G401.6 (cell line): ENCODE measurements at regions not wholly inside any gene's neighbourhood (a gene's known extent, or its start where the extent isn't known, plus 50 kb on each side); places are given as distances from the start of the nearest gene placed in this dataset.

Experiments used
- FAIRE-seq: peaks from 2 replicates; lab custom pipeline; 2012; peaks lifted over from hg19 to GRCh38; lab: Jason Lieb, UNC

GRCh38 chr2:195606179-195606578, 50.8 kb upstream of the SLC39A10 start:
- no peak for FAIRE-seq

DNA sequence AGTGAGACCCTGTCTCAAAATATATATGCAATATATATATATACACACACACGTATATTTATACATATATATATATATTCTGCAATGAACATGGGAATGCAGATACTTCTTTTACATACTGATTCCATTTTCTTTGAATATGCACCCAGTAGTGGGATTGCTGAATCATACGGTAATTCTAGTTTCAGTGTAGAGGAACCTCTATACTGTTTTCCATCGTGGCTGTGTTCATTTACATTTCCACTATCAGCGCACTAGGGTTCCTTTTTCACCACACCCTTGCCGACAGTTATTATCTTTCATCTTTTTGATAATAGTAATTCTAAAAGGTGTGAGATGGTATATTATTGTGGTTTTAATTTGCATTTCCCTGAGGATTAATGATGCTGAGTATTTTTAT, 52.3 kb upstream of the SLC39A10 start:
- no peak for FAIRE-seq

DNA sequence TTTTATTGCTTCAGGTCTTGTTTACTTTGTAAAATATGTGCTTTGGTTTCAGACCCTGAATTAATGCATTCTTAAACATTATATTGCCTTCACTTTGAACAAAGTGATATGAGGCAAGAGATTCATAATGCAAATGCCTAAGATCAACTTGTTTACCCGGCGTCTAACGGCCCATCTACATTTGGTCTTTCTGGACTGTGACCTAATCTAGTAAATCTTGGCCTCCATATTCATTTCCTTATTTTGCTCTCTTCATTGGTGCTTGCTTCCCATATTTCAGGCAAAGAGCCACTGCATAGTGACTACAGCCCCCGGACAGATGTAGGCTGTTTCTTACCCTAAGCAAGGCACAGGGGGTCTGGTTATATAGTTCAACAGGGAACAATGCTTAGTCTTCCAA, 53.0 kb upstream of the SLC39A10 start:
- no peak for FAIRE-seq

- FAIRE-seq: no peak
Measured at GRCh38 chr2:195603408-195603807, 53.6 kb upstream of the SLC39A10 start.

GRCh38 chr2:195602687-195603086, 54.3 kb upstream of the SLC39A10 start:
- no peak for FAIRE-seq

GRCh38 chr2:195601361-195601760, 55.7 kb upstream of the SLC39A10 start:
- FAIRE-seq: no peak

DNA sequence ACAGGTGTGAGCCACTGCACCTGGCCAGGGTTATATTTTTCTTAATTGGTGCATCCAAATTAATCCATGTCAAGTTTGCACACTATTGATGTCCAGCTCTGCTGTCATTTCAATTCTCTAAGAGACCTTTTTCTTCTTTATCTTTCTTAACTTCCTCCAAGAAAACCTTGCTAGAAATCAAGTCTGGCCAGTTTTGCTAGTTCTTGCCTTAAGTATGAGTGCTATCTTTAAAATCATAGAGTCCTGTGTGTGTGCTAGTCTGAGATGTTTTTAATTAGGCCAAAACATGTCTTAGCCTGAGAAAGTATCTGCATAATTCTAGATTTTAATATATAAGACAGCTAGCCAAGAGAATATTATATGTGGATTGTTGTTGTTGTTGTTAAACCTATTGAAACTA, 56.2 kb upstream of the SLC39A10 start:
- FAIRE-seq: no peak

- no peak for FAIRE-seq
Measured at GRCh38 chr2:195596840-195597239, 60.2 kb upstream of the SLC39A10 start.

- no peak for FAIRE-seq
Measured at GRCh38 chr2:195595825-195596224, 61.2 kb upstream of the SLC39A10 start.

DNA sequence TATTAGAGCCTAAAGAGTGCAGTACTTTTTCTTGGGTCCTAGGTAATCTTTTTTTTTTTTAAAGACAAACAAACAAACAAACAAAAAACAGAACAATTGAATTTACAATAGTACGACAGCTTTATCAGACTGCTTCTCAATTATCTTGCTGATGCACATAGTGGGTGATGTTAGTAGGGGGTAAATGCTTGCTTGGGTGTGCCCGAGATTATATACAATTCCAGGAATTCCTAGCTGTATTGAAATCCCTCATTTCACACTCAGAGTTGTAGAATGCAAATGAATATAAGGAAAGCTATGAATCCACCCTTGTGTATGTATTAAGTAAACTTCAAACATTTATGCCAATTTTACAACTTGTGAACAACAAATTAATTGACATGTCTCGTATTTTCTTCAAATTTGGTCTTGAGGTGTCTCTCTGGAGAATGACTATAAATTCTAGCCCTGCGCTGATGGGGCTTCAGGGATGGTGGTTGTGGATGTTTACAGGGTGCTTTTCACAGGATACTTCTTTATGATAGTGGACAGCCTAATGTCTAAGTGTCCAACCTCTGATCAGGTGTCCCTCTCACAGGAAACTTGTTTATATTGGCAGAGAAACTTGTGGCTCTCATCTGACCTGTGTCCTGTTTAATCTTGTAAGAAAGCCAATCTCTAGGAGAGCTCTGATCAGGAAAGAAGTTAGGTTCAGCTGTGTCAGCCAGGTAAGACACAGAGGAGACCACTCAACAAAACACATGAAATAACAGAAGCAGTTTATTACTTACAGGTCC, 61.9 kb upstream of the SLC39A10 start:
- FAIRE-seq: no peak

- no peak for FAIRE-seq
Measured at GRCh38 chr2:195594248-195594647, 62.8 kb upstream of the SLC39A10 start.

GRCh38 chr2:195592105-195592504, 64.9 kb upstream of the SLC39A10 start:
- FAIRE-seq: no peak

DNA sequence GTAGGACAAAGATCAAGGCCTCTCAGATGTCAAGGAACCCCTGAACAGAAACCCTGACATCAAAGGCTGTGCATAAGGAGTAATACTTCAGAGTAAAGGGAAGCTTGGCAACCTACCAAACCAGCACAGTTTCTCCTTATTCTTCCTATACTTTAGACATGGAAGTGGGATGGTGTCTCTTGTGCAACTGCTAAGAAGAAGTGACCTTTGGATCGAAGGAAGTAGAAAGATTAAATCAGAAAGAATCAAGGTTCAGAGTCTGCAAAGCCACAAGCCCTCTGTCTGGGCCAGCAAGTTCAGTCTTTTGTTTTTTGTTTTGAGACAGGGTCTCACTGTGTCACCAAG, 66.2 kb upstream of the SLC39A10 start:
- no peak for FAIRE-seq

DNA sequence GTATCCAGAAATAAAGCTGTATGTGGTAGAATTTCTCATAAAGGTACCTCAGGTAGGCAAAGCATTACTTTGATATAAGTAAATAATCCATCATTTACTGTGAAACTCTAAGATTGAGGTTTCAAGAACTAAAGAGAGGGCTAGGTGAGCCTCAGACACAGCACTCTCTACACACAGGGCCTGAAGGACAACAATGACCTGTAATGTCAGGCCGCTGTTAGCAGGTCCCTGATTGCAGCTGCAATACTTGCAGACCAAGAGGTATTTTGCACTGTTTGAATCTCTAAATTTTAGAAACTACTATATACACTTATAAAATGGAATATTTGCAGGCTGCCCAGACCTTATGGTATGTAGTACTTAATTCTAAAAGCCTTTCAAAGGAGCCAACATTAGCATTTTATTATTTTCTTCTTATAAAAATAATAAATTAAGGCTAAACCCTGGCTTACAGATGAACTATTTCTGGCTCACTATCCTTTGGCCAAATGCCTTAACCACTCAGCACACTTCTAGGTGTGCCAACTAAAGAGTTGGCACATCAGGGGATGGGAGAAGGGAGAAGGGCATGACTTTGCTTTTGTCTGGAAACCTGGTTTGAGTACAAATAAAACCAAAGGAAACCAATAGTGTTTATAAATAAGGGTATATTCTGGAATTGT, 66.7 kb upstream of the SLC39A10 start:
- FAIRE-seq: no peak

DNA sequence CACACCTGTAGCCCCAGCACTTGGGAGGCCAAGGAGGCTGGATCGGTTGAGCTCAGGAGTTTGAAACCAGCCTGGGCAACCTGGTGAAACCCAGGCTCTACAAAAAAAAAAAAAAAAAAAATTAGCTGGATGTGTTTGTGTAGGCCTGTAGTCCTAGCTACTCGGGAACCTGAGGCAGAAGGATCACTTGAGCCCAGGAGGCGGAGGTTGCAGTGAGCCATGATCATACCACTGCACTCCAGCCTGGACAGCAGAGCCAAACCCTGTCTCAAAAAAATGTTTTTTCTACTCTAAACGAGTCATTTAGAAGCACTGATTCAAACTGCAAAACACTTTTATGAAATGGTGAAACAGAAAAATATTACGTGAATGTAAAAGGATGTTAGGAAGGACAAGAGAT, 69.1 kb upstream of the SLC39A10 start:
- no peak for FAIRE-seq

- no peak for FAIRE-seq
Measured at GRCh38 chr2:195586062-195586714, 70.8 kb upstream of the SLC39A10 start.

- no peak for FAIRE-seq
Measured at GRCh38 chr2:195582188-195582587, 74.8 kb upstream of the SLC39A10 start.

DNA sequence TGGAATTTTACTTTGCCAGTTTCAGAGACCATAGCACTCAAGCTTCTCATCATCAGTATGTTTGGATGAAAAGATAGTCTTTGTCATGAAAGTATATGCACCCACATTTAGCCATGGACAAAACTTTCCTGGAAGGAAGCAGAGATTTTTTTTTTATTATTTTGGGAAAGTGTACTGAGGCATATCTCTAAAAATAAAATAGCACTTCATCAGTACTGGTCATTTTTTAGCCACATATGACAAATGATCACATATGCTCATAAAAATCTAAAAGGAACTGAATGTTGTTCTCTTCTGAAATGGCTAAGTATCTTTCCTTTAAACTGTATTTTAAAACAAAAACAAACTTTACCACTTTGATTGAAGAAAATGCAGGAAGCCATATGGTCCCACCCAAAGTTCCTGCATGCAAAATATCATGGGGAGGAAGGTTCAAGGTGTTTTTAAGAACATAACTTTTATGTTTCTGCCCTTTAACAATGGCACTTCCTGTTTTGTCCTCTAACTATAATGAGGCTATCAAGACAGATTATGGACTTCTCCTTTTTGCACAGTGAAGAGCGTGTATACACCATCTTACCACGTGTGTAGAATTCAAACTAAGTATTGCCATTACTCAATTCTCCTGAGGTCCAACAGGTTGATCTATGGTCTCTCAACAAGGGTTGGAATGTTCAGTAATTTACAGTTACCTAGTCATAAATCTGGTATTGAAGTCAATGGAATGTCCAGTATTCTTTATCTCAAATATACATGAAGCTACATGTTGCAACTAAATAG, 77.1 kb upstream of the SLC39A10 start:
- no peak for FAIRE-seq

- FAIRE-seq: peak; percentile 23
Measured at GRCh38 chr2:195575879-195576401, 81.1 kb upstream of the SLC39A10 start.

DNA sequence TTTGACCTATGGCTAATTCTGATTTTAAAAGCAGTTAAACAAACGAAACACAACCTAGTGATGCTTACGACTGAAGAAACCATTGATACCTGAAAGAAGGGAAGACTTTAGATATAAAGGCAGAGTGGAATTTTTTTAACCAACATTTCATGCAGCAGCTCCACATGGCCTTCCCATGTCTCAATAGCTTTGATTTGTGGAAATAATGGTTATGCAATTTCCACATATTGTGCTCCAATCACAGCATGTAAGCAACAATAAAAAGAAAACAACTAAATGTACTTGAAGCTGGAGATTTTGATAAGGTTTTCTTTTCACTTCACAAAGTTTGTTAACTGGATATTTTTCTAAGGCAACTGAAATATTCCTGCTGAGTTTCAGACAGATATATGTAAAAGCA, 82.0 kb upstream of the SLC39A10 start:
- FAIRE-seq: no peak

DNA sequence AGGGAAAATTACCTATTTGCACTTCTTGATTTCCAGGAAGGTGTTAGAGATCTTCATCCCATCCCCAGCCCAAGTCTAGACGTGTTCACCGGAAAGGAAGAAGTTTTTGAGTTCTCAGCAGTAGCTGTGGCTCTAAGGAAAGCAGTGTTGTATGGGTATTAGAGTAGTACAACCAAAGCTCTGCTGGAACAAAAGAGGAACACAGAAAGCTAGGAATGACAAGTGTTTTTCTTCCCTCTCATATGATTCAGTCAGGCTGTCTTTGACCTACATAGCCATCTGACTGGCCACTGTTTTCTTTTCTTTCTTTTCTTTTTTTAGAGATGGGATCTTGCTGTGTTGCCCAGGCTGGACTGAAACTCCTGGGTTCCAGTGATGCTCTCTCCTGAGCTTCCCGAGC, 82.7 kb upstream of the SLC39A10 start:
- no peak for FAIRE-seq

DNA sequence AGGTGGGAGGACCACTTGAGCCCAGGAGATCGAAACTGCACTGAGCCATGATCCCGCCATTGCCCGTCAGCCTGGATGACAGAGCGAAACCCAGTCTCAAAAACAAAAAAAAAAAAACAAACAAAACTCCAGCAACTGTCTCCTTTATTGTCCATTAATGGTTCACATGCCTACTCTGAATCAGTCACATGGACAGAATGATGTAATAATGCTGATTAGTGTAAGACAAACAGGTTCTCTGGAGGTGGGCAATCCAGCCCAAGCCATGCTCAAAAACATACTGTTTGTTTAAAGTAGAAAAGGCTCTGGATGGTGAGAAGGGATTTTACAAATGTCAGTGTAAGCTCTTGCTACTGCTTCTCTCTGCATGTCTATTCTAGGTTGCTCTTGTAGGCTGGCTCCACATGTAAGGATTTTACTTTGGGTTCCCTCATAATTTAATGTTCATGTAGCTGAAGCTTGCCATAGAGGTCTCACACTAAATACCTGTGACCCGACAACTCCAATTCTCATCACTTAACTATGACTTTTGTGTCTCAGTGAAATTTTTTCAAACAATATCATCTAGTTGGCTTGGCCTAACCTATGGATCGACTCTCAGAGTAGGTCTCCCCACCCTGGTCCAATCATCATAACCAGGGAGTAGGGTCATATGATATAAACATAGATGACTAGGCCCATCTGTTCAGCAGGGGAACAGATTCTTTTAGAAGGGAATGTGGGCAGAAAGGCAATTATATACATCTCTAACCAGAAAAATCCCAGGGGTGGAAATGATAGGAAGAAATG, 83.9 kb upstream of the SLC39A10 start:
- no peak for FAIRE-seq
